Posterior cingulate gyrus (tissue), 11 donors: ENCODE measurements at regions not wholly inside any gene's neighbourhood (a gene's known extent, or its start where the extent isn't known, plus 50 kb on each side); places are given as distances from the start of the nearest gene placed in this dataset.
A peak's percentile ranks its signal among the peaks of the same experiment; 100 is the strongest.

Experiments
- DNase-seq, 10 donors: peaks; one replicate each; pipeline versions ENCODE4 v3.0.0 to v3.0.0-alpha.2; 2020 to 2021; ENCODE audit warnings: mixed read lengths in 3 of 10
- intact Hi-C: fragments of 100-400 bp; cut with DNase I; formaldehyde crosslinking; loops from one replicate; pipeline ENCODE4 v1.15.1; 2023

DNA sequence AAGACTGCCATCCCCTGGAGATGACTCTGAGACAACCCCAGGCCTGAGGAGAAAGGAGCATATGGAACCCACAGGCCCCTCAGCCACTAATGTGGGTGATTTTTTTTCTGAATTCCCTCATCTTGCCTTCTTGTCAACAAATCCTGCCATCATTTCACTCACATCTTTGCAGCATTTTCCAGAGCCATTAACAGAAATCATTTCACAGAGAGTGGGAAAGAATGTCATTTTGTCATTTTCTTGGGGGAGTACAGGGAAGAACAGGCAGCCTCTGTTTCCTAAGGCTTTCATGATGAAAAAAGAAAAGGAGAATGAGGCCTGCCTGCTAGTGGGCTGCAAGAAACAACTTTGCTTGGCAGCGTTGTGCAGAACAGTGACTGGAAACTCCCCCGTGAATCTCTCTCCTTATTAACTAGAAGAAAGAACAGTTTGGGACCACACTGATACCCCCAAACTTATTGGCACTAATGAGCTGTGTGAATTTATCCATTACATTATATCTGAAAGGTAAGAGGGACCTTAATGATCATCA, 1464.6 kb upstream of the CELF4 start:
- DNase-seq: no peak
- intact Hi-C loops: no loop called here

DNA sequence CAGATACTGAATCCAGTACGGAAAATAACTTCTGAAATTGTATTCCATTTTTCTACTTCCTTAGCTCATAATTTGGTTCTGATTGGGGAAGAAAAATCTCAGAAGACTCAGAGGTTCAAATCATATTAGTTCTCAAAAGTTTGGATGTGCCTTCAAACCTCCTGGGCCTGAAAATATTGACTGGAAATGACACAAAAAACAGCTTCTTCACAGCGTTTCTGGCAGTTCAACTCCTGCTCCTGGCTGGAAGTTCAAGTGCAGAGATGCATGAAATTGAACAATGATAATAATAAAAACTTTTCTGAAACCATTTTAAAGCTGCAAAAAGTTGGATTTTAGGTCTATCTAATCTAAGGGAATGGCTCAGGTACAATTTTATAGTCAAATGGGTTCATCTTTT, 1459.9 kb upstream of the CELF4 start:
- no peak for DNase-seq
- intact Hi-C loops: no loop called here

DNA sequence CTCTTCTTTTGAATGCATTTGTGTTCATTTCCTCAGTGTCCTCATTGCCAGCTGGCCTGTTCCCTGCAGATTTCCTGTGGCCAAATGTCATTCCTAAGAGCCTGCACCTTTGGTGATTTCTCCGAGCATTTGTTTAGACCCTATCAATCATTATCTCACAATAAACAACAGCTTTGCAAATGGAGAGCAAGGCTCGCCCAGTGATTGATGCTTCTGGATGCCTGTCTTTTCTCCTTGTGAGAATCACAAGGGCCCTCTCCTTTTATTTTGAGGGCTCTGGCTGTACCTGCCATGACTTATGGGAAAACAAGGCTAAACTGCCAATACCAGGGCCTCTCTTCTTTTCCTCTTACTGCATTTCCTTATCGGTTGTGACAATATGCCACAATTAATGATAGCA, 1454.4 kb upstream of the CELF4 start:
- no peak for DNase-seq
- intact Hi-C loops: no loop called here

DNA sequence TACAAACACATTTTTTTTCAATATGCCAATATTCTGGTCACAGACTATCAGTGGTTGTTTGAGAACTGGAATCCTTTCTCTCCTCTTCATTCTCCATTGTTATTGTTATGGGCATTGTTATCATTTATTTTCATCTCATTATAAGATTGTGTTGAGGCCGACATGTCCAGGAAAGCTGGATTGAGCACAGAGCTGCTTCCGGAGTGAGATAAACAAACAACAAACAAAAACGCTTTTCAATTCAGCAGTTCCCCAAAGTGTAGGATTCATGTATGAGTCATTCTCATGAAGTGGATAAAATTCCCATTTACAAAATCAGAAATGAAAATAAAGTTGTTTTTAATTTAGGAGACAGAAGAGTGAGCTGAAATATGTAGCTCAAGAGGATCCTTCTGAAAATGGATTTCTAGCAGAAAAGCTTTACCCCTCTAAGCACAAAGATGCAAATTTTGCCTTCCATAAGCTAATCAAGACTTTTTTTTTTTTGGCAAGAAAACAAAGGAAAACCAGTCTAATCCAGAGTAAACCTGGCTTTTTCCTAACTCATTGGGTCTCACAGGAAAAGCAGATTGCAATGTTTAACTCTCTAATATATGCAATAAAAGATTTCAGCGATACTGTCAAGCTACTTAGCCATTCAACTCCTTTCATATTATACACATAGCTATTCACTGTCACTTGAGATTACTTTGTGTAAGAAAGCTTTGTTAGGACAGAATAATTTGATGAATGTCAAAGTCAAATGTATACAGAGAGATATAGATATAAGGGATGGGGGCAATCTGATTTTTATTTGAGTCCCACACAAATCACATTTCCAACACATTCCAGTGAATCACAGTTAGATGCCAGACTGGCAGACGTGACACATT, 1441.7 kb upstream of the CELF4 start:
- DNase-seq: no peak
- intact Hi-C loops: no loop called here

DNA sequence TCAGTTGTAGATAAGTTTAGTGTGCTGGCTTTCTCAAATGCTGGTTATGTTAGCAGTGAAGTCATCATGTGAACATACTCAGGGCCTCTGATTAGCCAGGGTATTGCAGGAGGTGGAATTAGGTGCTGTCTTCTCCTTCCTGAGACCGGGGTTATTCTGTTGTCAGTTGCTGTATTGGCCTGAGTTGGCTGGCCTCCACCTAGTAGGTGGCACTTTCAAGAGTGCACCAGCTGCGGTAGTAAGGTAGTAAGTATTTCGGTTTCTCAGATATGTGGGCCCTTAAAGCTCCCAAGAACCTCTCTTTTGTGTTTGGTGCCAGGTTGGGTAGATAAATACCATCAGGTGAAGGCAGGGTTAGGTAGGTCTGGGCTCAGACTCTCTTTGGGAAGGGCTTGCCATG, 1430.5 kb upstream of the CELF4 start:
- intact Hi-C loops: no loop called here
- no peak for DNase-seq

DNA sequence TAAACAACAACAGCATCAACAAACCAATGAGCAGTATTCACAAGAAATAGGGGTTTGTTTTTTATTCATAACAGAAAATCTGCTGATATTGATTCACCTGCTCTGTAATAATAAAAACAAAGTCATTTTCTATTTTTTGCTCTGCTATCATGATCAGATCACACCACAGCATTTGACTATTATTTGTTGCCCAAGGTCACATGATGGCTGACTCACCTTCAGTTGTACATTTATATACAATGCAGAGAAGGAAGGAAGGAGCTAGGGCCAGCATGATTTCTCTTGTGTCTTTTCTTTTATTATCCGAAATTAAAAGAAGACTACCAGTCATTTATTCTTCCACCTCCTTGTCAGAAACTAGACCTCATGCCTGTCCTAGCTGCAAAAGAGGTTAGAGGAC, 1427.7 kb upstream of the CELF4 start:
- no peak for DNase-seq
- intact Hi-C loops: no loop called here

DNA sequence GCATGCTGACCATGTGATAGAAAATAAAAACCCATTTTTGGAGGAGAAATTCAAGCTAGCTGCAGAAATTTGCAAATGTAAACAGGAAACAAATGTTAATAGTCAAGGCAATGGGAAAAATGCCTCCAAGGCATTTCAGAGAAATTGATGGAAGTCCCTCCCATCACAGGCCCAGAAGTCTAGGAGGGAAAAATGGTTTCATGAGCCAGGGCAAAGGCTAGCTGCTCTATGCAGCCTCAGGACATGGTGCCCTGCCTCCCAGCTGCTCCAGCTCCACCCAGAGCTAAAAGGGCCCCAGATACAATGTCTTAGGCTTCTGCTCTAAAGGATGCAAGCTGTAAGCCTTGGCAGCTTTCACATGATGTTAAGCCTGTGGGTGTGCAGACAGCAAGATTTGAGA, 1419.4 kb upstream of the CELF4 start:
- intact Hi-C loops: no loop called here
- DNase-seq: no peak

DNA sequence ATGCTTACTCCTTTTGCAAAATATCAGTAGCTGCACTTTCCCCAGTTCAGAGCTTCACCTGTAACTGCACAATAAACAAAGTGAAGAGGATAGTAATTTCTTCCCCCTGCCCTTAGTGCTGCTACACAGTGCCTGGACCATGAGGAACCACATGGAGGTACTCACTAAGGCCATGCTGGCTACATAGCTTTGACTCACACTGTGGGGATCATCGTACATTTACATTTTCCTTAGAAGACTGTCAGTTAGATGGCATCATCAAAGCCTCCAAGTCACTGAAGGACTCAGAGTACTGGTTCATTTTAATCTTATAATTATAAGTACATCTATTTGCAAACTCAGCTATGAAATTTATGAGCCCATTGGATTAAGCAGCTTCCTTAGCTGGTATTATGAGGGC, 1416.5 kb upstream of the CELF4 start:
- no peak for DNase-seq
- intact Hi-C loops: no loop called here

DNA sequence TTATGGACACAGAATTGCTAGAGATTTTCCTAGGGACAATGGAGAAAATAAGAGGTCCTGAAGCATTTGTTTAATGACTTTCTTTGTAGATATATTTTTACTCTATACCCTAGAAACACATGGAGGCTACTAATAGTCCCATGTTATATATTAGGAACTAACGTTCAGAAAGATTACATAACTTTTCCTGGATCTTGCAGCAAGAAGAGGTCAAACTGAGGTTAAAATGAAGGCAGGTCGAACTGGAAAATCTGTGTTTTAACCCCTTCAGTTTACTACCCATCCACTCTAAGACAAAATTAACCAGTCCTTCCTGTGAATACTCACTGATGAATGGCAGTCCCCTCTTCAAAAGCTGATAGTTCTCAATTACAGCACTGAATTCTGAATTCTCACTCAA, 1415.8 kb upstream of the CELF4 start:
- intact Hi-C loops: no loop called here

DNA sequence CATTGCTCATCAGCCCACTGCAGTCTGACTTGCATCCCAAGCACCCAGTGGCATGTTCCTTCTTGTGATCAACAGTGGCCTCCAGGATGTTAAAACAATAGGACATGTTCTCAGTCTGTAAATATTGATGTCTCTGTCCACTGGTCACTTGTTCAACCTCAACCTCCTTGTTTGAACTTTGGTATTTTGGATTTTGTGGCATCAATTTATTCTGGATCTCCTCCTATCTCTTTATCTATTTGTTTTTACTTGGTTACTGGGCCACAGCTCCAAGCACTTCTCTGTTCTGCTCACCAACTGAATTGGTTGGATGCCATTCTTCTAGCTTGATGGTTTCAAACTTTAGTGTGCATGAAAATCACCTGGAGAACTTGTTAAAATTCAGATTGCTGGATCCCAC, 1414.8 kb upstream of the CELF4 start:
- no peak for DNase-seq
- intact Hi-C loops: no loop called here

More for the DNA sequence above, 1415.8 kb upstream of the CELF4 start:
- no peak for DNase-seq

DNA sequence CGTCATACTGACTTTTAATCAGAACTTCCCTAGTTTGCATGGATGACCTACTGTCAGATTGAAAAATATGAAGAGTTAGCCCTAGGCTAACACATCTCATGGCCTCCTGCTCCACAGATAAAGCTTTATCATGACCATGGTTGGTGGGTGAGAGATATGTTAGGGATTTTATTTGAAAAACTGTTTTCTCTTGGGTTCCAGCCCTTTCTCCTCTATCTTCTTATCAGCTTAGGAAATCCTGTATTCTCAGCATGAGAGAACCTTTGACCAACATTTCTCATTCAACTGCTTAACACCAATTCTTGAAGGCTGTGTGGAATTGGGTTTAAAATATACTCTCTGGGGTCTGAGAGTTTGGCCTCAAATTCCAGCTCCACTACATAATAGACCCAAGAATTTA, 1407.0 kb upstream of the CELF4 start:
- intact Hi-C loops: no loop called here
- no peak for DNase-seq

DNA sequence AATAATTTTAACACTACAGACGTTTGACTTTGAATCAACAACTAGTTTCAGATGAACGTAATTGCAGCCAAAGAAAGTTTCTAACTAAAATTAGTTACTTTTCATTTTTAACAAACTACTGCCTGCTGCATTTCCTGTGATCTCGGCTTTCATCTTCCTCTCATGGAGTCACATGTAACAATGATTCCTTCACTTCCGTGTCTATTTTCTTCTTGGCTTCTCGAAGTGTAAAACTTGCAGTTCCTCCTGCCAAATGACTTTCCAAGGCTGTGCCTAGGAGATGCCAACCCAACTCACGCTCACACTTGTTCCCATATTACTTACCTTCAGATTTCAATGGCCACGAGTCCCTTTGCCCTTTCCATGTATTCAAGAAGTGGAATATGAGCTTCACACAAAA, 1406.3 kb upstream of the CELF4 start:
- intact Hi-C loops: no loop called here

DNA sequence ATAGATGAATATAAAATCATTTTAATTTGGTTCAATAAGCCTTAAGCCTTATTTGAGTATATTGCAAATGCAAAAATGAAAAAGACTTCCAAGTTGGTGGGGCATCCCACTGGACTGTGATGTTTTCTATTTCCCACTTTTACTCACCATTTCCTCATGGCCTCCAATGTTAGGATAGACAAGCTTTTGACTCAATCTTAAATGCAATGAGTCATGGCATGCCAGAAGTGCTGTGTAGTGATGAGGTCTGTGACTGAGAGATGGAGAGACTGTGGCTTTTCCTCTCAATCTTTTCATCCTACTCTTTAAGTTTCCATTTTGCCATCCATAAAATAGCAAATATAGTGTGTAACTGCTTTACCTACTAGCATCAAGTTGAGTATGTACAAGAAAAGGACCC, 1401.2 kb upstream of the CELF4 start:
- intact Hi-C loops: no loop called here
- DNase-seq: no peak

More for the DNA sequence above, 1406.3 kb upstream of the CELF4 start:
- no peak for DNase-seq

DNA sequence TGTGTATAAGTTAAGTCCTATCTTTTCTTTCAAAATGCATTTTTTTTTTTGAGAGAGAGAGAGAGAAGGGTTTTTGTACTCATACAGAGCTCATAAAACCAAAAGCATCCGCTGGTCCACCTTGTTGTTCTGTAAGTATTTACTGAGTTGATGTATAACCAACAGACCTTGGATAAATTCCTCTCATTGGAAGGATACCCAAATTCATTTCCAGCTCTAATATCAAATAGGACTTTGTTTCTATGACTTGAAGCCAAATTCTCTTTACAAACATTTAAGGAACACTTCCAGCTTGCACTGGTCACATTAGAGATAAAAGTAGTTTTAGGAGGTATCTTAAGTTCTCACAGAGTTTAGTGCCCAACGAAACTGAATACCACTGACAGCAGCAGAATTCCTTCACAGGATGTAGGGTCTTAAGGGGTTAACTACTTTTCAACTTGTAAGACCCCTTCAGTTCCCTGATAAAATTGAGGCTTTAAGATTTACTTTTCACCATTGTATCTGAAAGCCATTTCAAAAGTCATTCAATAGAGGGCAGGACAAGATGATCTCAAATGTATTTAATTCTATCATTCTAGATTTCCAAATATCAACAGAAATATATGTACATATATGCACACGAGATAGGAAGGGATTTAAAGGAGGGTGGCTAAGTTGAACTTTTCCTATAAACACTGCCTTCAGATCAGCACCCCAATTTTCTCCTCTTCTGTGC, 1398.5 kb upstream of the CELF4 start:
- no peak for DNase-seq
- intact Hi-C loops: no loop called here

DNA sequence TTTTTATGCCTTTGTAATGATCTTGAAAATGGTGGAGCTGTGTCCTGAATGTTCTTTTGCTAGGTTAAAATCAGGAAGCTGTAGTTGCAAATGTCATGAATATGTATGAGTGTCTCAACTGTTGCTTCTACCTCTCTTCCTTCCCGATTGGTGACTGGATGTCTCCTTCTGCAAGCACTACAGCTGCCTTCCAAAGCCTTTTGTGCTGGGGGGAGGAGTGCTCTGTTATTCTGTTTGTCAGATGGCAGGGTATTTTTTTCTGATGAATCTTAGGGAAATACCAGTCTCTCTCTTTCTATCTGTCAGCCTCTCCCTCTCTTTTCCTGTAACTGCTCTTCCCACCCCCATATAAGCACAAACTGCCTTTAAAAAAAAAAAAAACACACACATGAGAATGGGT, 1396.3 kb upstream of the CELF4 start:
- intact Hi-C loops: no loop called here
- no peak for DNase-seq

DNA sequence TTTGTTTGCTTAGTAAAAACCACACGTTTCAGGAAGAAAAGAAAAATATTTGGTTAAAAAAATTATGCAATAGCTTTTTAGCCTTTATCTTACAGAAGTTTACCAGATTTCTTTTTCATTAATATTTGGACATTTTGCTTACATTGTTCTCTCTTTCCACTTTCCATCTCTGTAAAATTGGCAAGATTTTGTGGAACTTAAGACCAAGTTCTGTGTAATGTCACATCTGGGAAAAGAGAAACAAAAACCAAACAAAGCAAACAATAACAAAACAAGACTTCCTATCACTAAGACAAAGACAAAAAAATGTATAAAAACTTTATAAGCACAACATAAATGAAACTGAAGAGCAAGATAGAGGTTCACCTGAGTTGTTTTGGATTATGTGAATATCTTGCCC, 1392.1 kb upstream of the CELF4 start:
- DNase-seq: no peak
- intact Hi-C loops: no loop called here

DNA sequence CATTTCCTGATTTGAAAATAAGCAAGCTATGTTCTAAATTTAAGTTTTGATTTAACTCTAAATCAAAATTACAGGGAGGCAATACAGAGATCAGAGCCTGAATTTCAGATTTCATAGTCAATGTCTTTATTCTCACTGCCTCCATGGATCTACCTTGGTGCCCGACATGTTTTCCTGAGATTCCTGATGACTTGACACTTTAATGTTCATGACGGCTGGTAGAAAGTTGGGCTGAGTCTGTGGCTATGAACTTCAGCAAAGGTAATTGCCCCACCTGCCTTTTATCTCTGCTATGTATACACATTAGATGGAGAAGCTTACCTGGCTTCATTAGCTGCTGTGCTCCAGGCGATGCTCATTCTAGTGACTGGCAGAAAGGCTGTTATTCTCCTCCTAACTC, 1390.5 kb upstream of the CELF4 start:
- intact Hi-C loops: no loop called here
- DNase-seq: no peak

DNA sequence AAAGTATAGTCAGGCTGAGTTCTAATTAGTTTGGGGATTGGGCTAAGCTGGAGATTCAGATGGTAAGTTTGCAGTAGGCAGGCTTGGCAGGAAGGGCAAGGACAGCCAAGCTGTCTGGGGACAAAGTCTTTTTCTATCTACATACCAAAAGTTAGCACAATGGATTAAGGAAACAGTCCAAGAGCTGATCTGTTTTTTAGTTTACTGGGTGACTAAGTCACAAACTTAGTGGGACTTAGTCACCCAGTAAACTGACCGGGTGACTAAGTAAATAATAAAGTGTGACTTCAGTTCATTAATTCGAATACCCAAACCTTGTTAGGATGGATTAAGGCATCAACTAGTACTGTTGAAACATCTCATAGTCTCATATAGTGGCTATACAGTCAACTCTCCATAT, 1386.0 kb upstream of the CELF4 start:
- intact Hi-C loops: no loop called here
- no peak for DNase-seq

DNA sequence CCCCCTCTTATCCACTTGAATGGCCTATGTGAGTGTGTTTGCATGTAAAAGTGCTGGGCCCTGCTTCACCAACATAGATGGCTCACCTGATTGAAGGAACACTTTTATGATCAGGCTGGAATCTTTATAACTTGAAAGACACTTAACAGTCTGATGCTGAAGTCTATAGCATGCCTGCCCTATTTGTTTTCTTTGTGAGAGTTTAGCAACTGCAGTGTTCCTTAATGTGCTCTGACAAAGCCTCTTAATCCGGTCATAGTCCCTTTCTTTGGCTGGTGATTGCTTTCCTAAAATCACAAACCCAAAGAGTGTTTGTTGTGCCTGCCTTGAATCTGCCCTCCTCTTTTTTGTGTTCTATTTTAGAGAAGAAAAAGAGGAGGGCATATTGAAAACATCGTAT, 1382.8 kb upstream of the CELF4 start:
- DNase-seq: no peak
- intact Hi-C loops: no loop called here

DNA sequence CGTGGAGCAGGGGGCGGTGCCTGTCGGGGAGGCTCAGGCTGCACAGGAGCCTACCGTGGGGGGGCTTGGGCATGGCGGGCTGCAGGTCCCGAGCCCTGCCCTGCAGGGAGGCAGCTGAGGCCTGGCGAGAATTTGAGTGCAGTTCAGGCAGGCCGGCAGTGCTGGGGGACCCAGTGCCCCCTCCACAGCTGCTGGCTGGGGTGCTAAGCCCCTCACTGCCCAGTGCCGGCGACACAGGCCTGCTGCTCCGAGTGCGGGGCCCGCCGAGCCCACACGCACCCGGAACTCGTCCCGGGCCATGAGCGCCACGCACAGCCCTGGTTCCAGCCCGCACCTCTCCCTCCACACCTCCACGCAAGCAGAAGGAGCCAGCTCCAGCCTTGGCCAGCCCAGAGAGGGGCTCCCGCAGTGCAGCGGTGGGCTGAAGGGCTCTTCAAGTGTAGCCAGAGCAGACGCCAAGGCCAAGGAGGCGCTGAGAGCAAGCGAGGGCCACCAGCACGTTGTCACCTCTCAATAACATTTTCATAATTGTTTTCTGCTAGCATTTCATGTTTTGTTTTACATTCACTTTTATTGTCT, 1378.9 kb upstream of the CELF4 start:
- DNase-seq: peak in 2 of 10 donors; percentile 65 to 75
- intact Hi-C loops: no loop called here

DNA sequence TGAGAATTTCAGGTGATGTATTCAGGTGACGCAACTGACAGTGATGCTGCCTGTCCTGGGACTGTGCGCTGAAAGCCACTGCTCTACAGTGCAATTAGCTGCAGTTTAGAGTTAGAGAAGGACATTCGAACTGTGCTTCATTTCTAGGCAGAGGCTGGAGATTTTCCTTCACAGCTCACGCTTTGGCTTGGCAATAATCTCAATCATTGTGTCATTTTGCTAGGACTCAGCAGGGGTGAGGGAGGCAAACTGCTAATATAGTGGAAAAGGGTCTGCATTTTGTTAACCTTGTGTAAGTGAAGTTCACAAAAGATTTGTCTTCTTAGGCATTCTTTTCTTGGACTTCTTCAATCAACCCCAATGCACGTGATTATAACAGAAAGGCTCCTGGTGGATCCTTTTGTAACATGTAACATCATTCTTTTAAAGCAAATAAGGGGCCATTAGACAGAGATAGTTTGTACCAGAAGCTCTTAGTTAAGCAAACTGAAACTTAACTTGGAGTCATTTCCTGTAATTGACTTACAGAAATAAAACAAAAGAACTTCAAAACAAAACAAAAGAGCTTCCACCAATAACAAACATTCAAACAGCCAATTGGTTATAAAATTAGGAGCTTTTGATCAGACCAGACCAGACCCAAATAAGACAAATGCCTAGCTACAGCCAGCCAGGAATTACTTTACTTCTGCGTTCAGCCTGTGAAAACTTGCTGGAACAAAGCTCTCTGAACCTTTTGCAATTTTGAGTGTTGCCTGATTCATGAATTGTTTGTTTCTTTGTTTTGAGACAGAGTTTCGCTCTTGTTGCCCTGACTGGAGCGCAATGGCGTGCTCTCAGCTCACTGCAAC, 1376.3 kb upstream of the CELF4 start:
- intact Hi-C loops: no loop called here
- DNase-seq: peak in 1 of 10 donors; percentile 57
